ENCODE measurements at regions not wholly inside any gene's neighbourhood (a gene's known extent, or its start where the extent isn't known, plus 50 kb on each side); places are given as distances from the start of the nearest gene placed in this dataset.

GRCh38 chr11:19519912-19520641 lies 192.6 kb upstream of the NAV2 start:
- no peak for DNase-seq (ENCODE audit: low read depth, low spot score)

GRCh38 chr11:19519353-19519752 lies 193.3 kb upstream of the NAV2 start:
- DNase-seq (ENCODE audit: low read depth, low spot score), result no peak

- DNase-seq (ENCODE audit: low read depth, low spot score), result no peak
These were observed 199.4 kb upstream of the NAV2 start for GRCh38 chr11:19513253-19513652.

- no peak for DNase-seq (ENCODE audit: low read depth, low spot score)
These were observed 200.0 kb upstream of the NAV2 start for GRCh38 chr11:19512618-19513017.

- DNase-seq (ENCODE audit: low read depth, low spot score), result no peak
These were observed 201.0 kb upstream of the NAV2 start for GRCh38 chr11:19511413-19512183.

- DNase-seq (ENCODE audit: low read depth, low spot score), result no peak
These were observed 201.6 kb upstream of the NAV2 start for GRCh38 chr11:19511066-19511412.

- DNase-seq (ENCODE audit: low read depth, low spot score), result no peak
These were observed 202.2 kb upstream of the NAV2 start for GRCh38 chr11:19510468-19510867.

GRCh38 chr11:19509215-19509614 lies 203.4 kb upstream of the NAV2 start:
- DNase-seq (ENCODE audit: low read depth, low spot score), result no peak

- no peak for DNase-seq (ENCODE audit: low read depth, low spot score)
These were observed 204.5 kb upstream of the NAV2 start for GRCh38 chr11:19508165-19508564.

GRCh38 chr11:19506816-19507486 lies 205.7 kb upstream of the NAV2 start:
- no peak for DNase-seq (ENCODE audit: low read depth, low spot score)

- no peak for DNase-seq (ENCODE audit: low read depth, low spot score)
These were observed 209.9 kb upstream of the NAV2 start for GRCh38 chr11:19502691-19503253.

GRCh38 chr11:19501631-19502030 lies 211.0 kb upstream of the NAV2 start:
- no peak for DNase-seq (ENCODE audit: low read depth, low spot score)

GRCh38 chr11:19499999-19500398 lies 212.6 kb upstream of the NAV2 start:
- no peak for DNase-seq (ENCODE audit: low read depth, low spot score)

GRCh38 chr11:19499026-19499669 lies 213.5 kb upstream of the NAV2 start:
- DNase-seq (ENCODE audit: low read depth, low spot score), result no peak

GRCh38 chr11:19493446-19494213 lies 219.0 kb upstream of the NAV2 start:
- no peak for DNase-seq (ENCODE audit: low read depth, low spot score)

GRCh38 chr11:19482319-19483100 lies 230.1 kb upstream of the NAV2 start:
- no peak for DNase-seq (ENCODE audit: low read depth, low spot score)

- no peak for DNase-seq (ENCODE audit: low read depth, low spot score)
These were observed 232.1 kb upstream of the NAV2 start for GRCh38 chr11:19480540-19480939.

GRCh38 chr11:19478891-19479290 lies 233.7 kb upstream of the NAV2 start:
- no peak for DNase-seq (ENCODE audit: low read depth, low spot score)

- no peak for DNase-seq (ENCODE audit: low read depth, low spot score)
These were observed 234.4 kb upstream of the E2F8 start for GRCh38 chr11:19474954-19475721.

- no peak for DNase-seq (ENCODE audit: low read depth, low spot score)
These were observed 233.5 kb upstream of the E2F8 start for GRCh38 chr11:19474211-19474610.

All from smooth muscle cell of the brain vasculature (primary cell).